Lung (tissue), 11 donors: ENCODE measurements at regions not wholly inside any gene's neighbourhood (a gene's known extent, or its start where the extent isn't known, plus 50 kb on each side); places are given as distances from the start of the nearest gene placed in this dataset.
A peak's percentile ranks its signal among the peaks of the same experiment; 100 is the strongest.
"Not testable (repeated sequence)": the region's sequence is repeated elsewhere in the genome, so short reads cannot be mapped to it uniquely, and the experiment has no call there.

ENCODE experiments used
- ATAC-seq: fragments of 200-7000 bp; cut with Tn5 transposase; one replicate; pipeline ENCODE4 v1.9.1; 2020; ENCODE audit warnings: moderate number of reproducible peaks; ENCODE audit not compliant: insufficient read depth, low FRiP score
- DNase-seq, 3 donors: peaks; one replicate each; pipeline ENCODE4 v3.0.0-alpha.2; 2013 to 2017
- H3K27ac ChIP-seq, 2 donors: one replicate each; pipeline ENCODE4 v1.5.1; 2013; ENCODE audit warnings: mild to moderate bottlenecking in 2 of 2, moderate library complexity in 2 of 2, control low read depth in 1 of 2, inconsistent platforms in 1 of 2, low read depth in 1 of 2, low read length in 1 of 2
- H3K27me3 ChIP-seq, 3 donors: one replicate each; pipeline ENCODE4 v1.5.1; 2013; ENCODE audit warnings: low read length in 2 of 3; ENCODE audit not compliant: control insufficient read depth in 3 of 3, insufficient read depth in 3 of 3
- H3K36me3 ChIP-seq, 4 donors: one replicate each; pipeline ENCODE4 v1.5.1; 2013; ENCODE audit warnings: low read length in 4 of 4, mild to moderate bottlenecking in 1 of 4, moderate library complexity in 1 of 4; ENCODE audit not compliant: control insufficient read depth in 4 of 4, insufficient read depth in 4 of 4
- H3K4me1 ChIP-seq, 5 donors: one replicate each; pipeline ENCODE4 v1.5.1; 2013; ENCODE audit warnings: low read length in 5 of 5, mild to moderate bottlenecking in 2 of 5, moderate library complexity in 1 of 5; ENCODE audit not compliant: control insufficient read depth in 5 of 5, insufficient read depth in 5 of 5
- H3K4me3 ChIP-seq: one replicate; pipeline ENCODE4 v1.5.1; 2013; ENCODE audit warnings: mild to moderate bottlenecking, control low read depth, moderate library complexity
- H3K9ac ChIP-seq, 2 donors: one replicate each; pipeline ENCODE4 v1.5.1; 2013; ENCODE audit warnings: low read length in 2 of 2, control low read depth in 1 of 2; ENCODE audit not compliant: insufficient read depth in 1 of 2
- H3K9me3 ChIP-seq, 4 donors: one replicate each; pipeline ENCODE4 v1.5.1; 2013; ENCODE audit warnings: low read length in 3 of 4, mild to moderate bottlenecking in 1 of 4, moderate library complexity in 1 of 4; ENCODE audit not compliant: control insufficient read depth in 4 of 4, insufficient read depth in 3 of 4
- CTCF ChIP-seq: IDR thresholded peaks from 2 replicates; pipeline ENCODE4 v1.5.1; 2012; ENCODE audit warnings: mild to moderate bottlenecking; ENCODE audit errors: control extremely low read depth, extremely low read depth
- WGBS, 2 donors: extraction: QIAGEN DNeasy Blood & Tissue Kit; methylation state at CpG; one replicate each; pipeline ENCODE4 v1.1.7; 2013; 5-methylcytosine and 5-hydroxymethylcytosine counted together
- donor health status: control.
- donor health status: control.
- donor health status: Bipolar disorder and iron deficiency.
- donor health status: healthy.
- donor health status: DM: yes; HTN: yes; CAD: no.

DNA sequence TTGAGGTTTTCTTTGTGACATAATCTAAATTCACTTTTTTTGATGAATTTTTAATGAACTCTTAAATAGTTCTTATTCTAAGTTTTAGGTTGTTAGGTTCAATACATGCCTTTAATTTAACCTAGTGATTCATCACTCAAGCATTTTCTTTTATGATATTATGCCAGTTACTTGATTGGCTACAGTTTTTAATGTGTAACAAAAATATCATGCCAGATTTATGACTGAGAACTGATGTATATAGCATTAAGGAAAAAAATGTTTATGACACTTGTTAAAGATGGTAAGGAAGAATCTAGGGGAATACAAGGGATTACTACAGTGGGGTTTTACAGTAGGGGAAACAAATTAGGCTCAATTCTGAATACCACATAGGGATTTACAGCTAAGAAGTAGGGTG, 103.1 kb downstream of the VGLL3 start:
- TF ChIP-seq CTCF = no peak
- DNase-seq = no peak
- ATAC-seq = no peak
- no peak overlapping the region for H3K9ac ChIP-seq
- H3K9me3 ChIP-seq = no peaks in the 10 kb centered on the region
- H3K36me3 ChIP-seq = no peaks in the 10 kb centered on the region
- H3K27ac ChIP-seq = no peak overlapping the region
- no peaks in the 10 kb centered on the region for H3K27me3 ChIP-seq
- H3K4me3 ChIP-seq = no peak overlapping the region
- peaks cover 0 to 12% (median 0%) of the 10 kb centered on the region in 5 donors for H3K4me1 ChIP-seq

DNA sequence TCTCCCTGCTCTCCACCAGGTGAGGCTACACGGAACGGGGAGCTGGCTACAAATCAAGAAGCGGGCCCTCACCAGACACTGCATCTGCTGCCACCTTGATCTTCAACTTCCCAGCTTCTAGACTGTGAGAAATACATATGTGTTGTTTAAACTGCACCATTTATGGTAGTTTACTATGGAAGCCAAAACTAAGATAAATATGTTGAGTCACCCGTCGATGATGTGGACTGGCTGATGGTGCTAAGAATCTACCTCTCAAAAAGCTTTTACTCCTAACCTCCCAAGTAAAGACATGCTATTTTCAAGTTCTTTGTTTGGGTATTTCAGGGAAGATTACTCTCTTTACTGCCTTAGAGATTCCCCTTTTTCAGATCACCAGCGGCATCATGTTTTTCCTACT, 110.9 kb downstream of the VGLL3 start:
- TF ChIP-seq CTCF = no peak
- Histone ChIP-seq H3K27ac (no peak overlapping the region), H3K4me1 (no peaks in the 10 kb centered on the region), H3K36me3 (no peaks in the 10 kb centered on the region), H3K4me3 (no peak overlapping the region), H3K9me3 (no peaks in the 10 kb centered on the region), H3K27me3 (no peaks in the 10 kb centered on the region), H3K9ac (no peak overlapping the region)
- 89 to 95% methylated on average over 6 of the region's 6 CpGs for WGBS, 2 donors
- no peak for DNase-seq
- ATAC-seq = no peak

- peak in 1 of 3 donors; percentile 9 for DNase-seq
- WGBS, 2 donors = 61 to 64% methylated on average over 5 of the region's 5 CpGs
- ATAC-seq, H3K9ac ChIP-seq, H3K27me3 ChIP-seq, H3K9me3 ChIP-seq, H3K4me1 ChIP-seq, H3K4me3 ChIP-seq, H3K36me3 ChIP-seq, H3K27ac ChIP-seq: not testable (repeated sequence)
These were observed 114.3 kb downstream of the VGLL3 start for GRCh38 chr3:86876504-86877181.

- not testable (repeated sequence) for H3K9ac ChIP-seq, DNase-seq, ATAC-seq, H3K4me1 ChIP-seq, H3K4me3 ChIP-seq, H3K27me3 ChIP-seq, H3K36me3 ChIP-seq, H3K9me3 ChIP-seq, H3K27ac ChIP-seq
- WGBS, 2 donors = 86 to 93% methylated on average over 1 of the region's 1 CpG
These were observed 116.2 kb downstream of the VGLL3 start for GRCh38 chr3:86874790-86875189.
